ENCODE measurements at regions not wholly inside any gene's neighbourhood (a gene's known extent, or its start where the extent isn't known, plus 50 kb on each side); places are given as distances from the start of the nearest gene placed in this dataset.
A peak's percentile ranks its signal among the peaks of the same experiment; 100 is the strongest.

GRCh38 chr2:237011206-237011795 lies 74.4 kb upstream of the COPS8 start:
- H3K4me1 Mint-ChIP-seq (ENCODE audit: unreplicated experiment) = peaks cover 3% of the 10 kb centered on the region
- no peaks in the 10 kb centered on the region for H3K9me3 Mint-ChIP-seq (ENCODE audit: unreplicated experiment)
- H3K27ac Mint-ChIP-seq (ENCODE audit: unreplicated experiment) = no peak overlapping the region
- no peak overlapping the region for H3K4me3 Mint-ChIP-seq (ENCODE audit: unreplicated experiment)
- DNase-seq (ENCODE audit: extremely low spot score, unreplicated experiment) = no peak
- H3K27me3 Mint-ChIP-seq (ENCODE audit: unreplicated experiment) = peaks cover 18% of the 10 kb centered on the region
- TF ChIP-seq CTCF (IDR thresholded peaks at IDR 0.05) = no peak
- peaks cover under 1% of the 10 kb centered on the region for H3K36me3 Mint-ChIP-seq (ENCODE audit: unreplicated experiment)

- H3K4me1 Mint-ChIP-seq (ENCODE audit: unreplicated experiment) = no peaks in the 10 kb centered on the region
- no peak overlapping the region for H3K27ac Mint-ChIP-seq (ENCODE audit: unreplicated experiment)
- H3K27me3 Mint-ChIP-seq (ENCODE audit: unreplicated experiment) = peaks cover 24% of the 10 kb centered on the region
- no peak overlapping the region for H3K4me3 Mint-ChIP-seq (ENCODE audit: unreplicated experiment)
- DNase-seq (ENCODE audit: extremely low spot score, unreplicated experiment) = no peak
- H3K36me3 Mint-ChIP-seq (ENCODE audit: unreplicated experiment) = peaks cover 2% of the 10 kb centered on the region
- no peak for TF ChIP-seq CTCF (IDR thresholded peaks at IDR 0.05)
- H3K9me3 Mint-ChIP-seq (ENCODE audit: unreplicated experiment) = no peaks in the 10 kb centered on the region
Measured at GRCh38 chr2:237012004-237012403, 73.7 kb upstream of the COPS8 start.

GRCh38 chr2:237012577-237013267 lies 73.0 kb upstream of the COPS8 start:
- no peak for DNase-seq (ENCODE audit: extremely low spot score, unreplicated experiment)
- peaks cover 24% of the 10 kb centered on the region for H3K27me3 Mint-ChIP-seq (ENCODE audit: unreplicated experiment)
- H3K9me3 Mint-ChIP-seq (ENCODE audit: unreplicated experiment) = no peaks in the 10 kb centered on the region
- no peak overlapping the region for H3K27ac Mint-ChIP-seq (ENCODE audit: unreplicated experiment)
- H3K4me3 Mint-ChIP-seq (ENCODE audit: unreplicated experiment) = no peak overlapping the region
- H3K36me3 Mint-ChIP-seq (ENCODE audit: unreplicated experiment) = peaks cover 2% of the 10 kb centered on the region
- no peak for TF ChIP-seq CTCF (IDR thresholded peaks at IDR 0.05)
- H3K4me1 Mint-ChIP-seq (ENCODE audit: unreplicated experiment) = no peaks in the 10 kb centered on the region

GRCh38 chr2:237016121-237016915 lies 69.4 kb upstream of the COPS8 start:
- peaks cover 2% of the 10 kb centered on the region for H3K36me3 Mint-ChIP-seq (ENCODE audit: unreplicated experiment)
- TF ChIP-seq CTCF (IDR thresholded peaks at IDR 0.05) = no peak

GRCh38 chr2:237020090-237020489 lies 65.6 kb upstream of the COPS8 start:
- Mint-ChIP-seq H3K4me3 (ENCODE audit: unreplicated experiment) (no peak overlapping the region), H3K36me3 (ENCODE audit: unreplicated experiment) (peaks cover 2% of the 10 kb centered on the region), H3K4me1 (ENCODE audit: unreplicated experiment) (peaks cover 22% of the 10 kb centered on the region), H3K27me3 (ENCODE audit: unreplicated experiment) (peaks cover 8% of the 10 kb centered on the region), H3K27ac (ENCODE audit: unreplicated experiment) (peak overlapping the region; percentile 71), H3K9me3 (ENCODE audit: unreplicated experiment) (no peaks in the 10 kb centered on the region)
- no peak for TF ChIP-seq CTCF (IDR thresholded peaks at IDR 0.05)
- no peak for DNase-seq (ENCODE audit: extremely low spot score, unreplicated experiment)

More at GRCh38 chr2:237016121-237016915, 69.4 kb upstream of the COPS8 start:
- peaks cover 20% of the 10 kb centered on the region for H3K27me3 Mint-ChIP-seq (ENCODE audit: unreplicated experiment)
- no peaks in the 10 kb centered on the region for H3K9me3 Mint-ChIP-seq (ENCODE audit: unreplicated experiment)
- no peak overlapping the region for H3K27ac Mint-ChIP-seq (ENCODE audit: unreplicated experiment)
- no peak overlapping the region for H3K4me3 Mint-ChIP-seq (ENCODE audit: unreplicated experiment)
- DNase-seq (ENCODE audit: extremely low spot score, unreplicated experiment) = no peak
- H3K4me1 Mint-ChIP-seq (ENCODE audit: unreplicated experiment) = peaks cover 22% of the 10 kb centered on the region

Data from osteocyte (in vitro differentiated cells).